NT2/D1 (cell line): ENCODE measurements at regions not wholly inside any gene's neighbourhood (a gene's known extent, or its start where the extent isn't known, plus 50 kb on each side); places are given as distances from the start of the nearest gene placed in this dataset.

Experiments
- DNase-seq: peaks from one replicate; pipeline ENCODE4 v3.0.0-alpha.2; 2011; ENCODE audit warnings: low read depth, low spot score
- H3K27me3 ChIP-seq: 2 replicates; pipeline ENCODE4 v1.6.0; 2011; ENCODE audit warnings: mild to moderate bottlenecking; ENCODE audit not compliant: insufficient read length, insufficient read depth
- H3K36me3 ChIP-seq: 2 replicates; pipeline ENCODE4 v1.6.1; 2011; ENCODE audit warnings: mild to moderate bottlenecking, low read length, mixed read lengths; ENCODE audit not compliant: insufficient read depth, insufficient read length
- H3K4me1 ChIP-seq: 2 replicates; pipeline ENCODE4 v1.5.1; 2011; ENCODE audit not compliant: insufficient read depth, insufficient read length
- H3K4me3 ChIP-seq: 2 replicates; pipeline ENCODE4 v1.5.1; 2011; ENCODE audit warnings: low read depth; ENCODE audit not compliant: insufficient read length
- H3K9ac ChIP-seq: 2 replicates; pipeline ENCODE4 v1.6.0; 2011; ENCODE audit warnings: low read depth; ENCODE audit not compliant: insufficient read length
- H3K9me3 ChIP-seq: 2 replicates; pipeline ENCODE4 v1.5.1; 2011; ENCODE audit warnings: mild to moderate bottlenecking, low read length; ENCODE audit not compliant: insufficient read depth
- SUZ12 ChIP-seq: IDR thresholded peaks from 2 replicates; pipeline ENCODE4 v1.6.1; 2011; ENCODE audit not compliant: insufficient read length, insufficient read depth; ENCODE audit errors: extremely low read depth
- YY1 ChIP-seq: IDR thresholded peaks from 2 replicates; pipeline ENCODE4 v1.6.1; 2011; ENCODE audit not compliant: insufficient read length, insufficient read depth
- ZNF274 ChIP-seq: IDR thresholded peaks from 2 replicates; pipeline ENCODE4 v1.6.1; 2011; ENCODE audit warnings: mild to moderate bottlenecking, low read depth, low read length

- H3K4me1 ChIP-seq, result peaks cover 12% of the 10 kb centered on the region
- H3K27me3 ChIP-seq, result no peaks in the 10 kb centered on the region
- no peak overlapping the region for H3K4me3 ChIP-seq
- H3K9me3 ChIP-seq, result no peaks in the 10 kb centered on the region
- no peak overlapping the region for H3K9ac ChIP-seq
- no peaks in the 10 kb centered on the region for H3K36me3 ChIP-seq
- no peak for DNase-seq
- TF ChIP-seq YY1 (no peak), SUZ12 (no peak), ZNF274 (no peak)
These were observed 78.7 kb upstream of the SNRK start for GRCh38 chr3:43207628-43208085.

DNA sequence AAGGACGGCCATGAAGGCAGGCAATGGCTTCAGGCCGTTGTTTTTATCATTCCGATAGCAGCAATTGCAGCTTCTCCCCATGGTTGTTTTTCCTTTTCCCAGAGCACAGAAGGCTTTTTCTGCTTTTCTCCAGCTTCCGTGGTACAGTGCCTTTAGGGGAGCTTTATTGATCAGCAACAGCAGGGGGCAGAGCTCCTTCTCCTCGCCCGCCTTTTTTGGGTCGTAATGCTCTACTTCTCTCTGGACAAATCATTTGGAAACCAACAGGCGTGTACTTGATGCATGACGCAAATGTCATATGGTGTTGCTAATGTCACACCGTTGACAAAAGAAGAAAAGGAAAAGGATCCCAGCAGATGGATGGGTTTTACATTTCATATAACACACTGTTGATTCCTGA lies 79.7 kb upstream of the SNRK start:
- Histone ChIP-seq H3K4me3 (no peak overlapping the region), H3K4me1 (peaks cover 12% of the 10 kb centered on the region), H3K9ac (no peak overlapping the region), H3K27me3 (no peaks in the 10 kb centered on the region), H3K36me3 (no peaks in the 10 kb centered on the region), H3K9me3 (no peaks in the 10 kb centered on the region)
- no peak for DNase-seq
- no peak for TF ChIP-seq SUZ12
- TF ChIP-seq YY1, result no peak
- no peak for TF ChIP-seq ZNF274

DNA sequence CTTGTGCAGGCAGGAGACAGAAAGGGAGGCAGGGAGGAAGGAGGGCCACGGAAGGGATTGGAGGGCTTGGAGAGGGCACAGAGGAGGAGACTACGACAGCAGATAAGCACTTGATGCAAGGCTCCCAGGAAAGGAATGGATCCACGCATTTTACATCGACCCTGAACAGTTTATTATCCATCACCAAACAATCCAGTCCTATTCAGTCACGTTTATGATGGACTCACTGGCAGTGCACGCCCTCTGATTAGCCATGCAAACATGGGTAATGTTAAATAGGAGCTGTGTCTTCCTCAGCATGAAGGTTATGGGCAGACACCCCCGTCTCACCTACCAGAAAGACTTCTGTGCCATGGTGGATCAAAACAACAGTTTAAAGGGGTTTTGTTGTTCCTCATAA lies 80.2 kb upstream of the SNRK start:
- DNase-seq, result no peak
- TF ChIP-seq YY1, result no peak
- no peak for TF ChIP-seq ZNF274
- no peak for TF ChIP-seq SUZ12
- peaks cover 12% of the 10 kb centered on the region for H3K4me1 ChIP-seq
- H3K9ac ChIP-seq, result no peak overlapping the region
- H3K4me3 ChIP-seq, result no peak overlapping the region
- no peaks in the 10 kb centered on the region for H3K9me3 ChIP-seq
- no peaks in the 10 kb centered on the region for H3K27me3 ChIP-seq
- no peaks in the 10 kb centered on the region for H3K36me3 ChIP-seq

- Histone ChIP-seq H3K9me3 (no peaks in the 10 kb centered on the region), H3K4me3 (no peak overlapping the region), H3K9ac (no peak overlapping the region), H3K4me1 (peaks cover 12% of the 10 kb centered on the region), H3K27me3 (no peaks in the 10 kb centered on the region), H3K36me3 (no peaks in the 10 kb centered on the region)
- TF ChIP-seq YY1 (no peak), ZNF274 (no peak), SUZ12 (no peak)
- no peak for DNase-seq
These were observed 83.3 kb upstream of the SNRK start for GRCh38 chr3:43203022-43203421.

GRCh38 chr3:43201581-43201980 lies 84.8 kb upstream of the SNRK start:
- no peak for DNase-seq
- TF ChIP-seq YY1, result no peak
- no peak for TF ChIP-seq SUZ12
- no peak for TF ChIP-seq ZNF274
- Histone ChIP-seq H3K9ac (no peak overlapping the region), H3K36me3 (no peaks in the 10 kb centered on the region), H3K4me1 (peaks cover 9% of the 10 kb centered on the region), H3K4me3 (no peak overlapping the region), H3K27me3 (no peaks in the 10 kb centered on the region), H3K9me3 (no peaks in the 10 kb centered on the region)

GRCh38 chr3:43199645-43200306 lies 86.6 kb upstream of the SNRK start:
- no peak overlapping the region for H3K4me3 ChIP-seq

DNA sequence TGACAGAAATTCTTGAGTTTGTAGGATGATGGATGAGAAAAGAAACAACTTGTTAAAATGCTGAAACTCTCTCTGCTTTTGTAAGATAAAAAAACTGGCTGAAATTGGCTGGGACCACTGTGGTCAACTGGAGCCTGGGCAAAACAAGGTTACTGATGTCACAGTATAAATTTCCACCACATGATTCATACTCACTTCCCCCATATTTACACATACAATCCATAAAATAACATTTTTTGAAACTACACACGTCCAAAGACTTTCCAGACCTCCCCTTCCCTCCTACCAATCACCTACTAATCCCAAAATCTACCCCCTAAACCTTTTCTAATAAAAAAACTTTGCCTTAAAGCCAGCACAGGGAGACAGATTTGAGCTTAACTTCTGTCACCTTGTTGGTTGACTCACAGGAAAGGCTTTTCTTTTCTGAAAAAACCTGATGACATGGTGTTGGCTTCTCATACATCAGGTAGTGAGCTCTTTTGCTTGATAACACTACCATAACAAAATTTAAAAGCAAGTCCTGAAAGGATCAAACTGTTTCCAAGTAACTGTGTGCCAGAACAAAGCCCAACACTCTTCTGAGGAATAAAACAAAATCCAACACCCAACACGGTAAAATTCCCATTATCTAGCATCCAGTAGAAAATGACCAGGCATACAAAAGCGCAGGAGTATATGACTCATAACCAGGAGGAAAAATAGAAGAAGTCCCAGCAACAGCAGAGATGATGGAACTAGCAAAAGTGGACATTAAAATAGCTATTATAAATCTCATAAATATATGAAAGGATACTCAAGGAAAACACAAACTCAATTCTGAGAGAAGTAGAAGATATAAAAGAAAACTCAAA lies 87.3 kb upstream of the SNRK start:
- no peak for TF ChIP-seq ZNF274
- no peak for TF ChIP-seq YY1
- no peak for TF ChIP-seq SUZ12
- no peak overlapping the region for H3K4me3 ChIP-seq
- H3K27me3 ChIP-seq, result no peaks in the 10 kb centered on the region
- peaks cover 4% of the 10 kb centered on the region for H3K4me1 ChIP-seq
- no peak overlapping the region for H3K9ac ChIP-seq
- H3K9me3 ChIP-seq, result no peaks in the 10 kb centered on the region
- no peak for DNase-seq
- no peaks in the 10 kb centered on the region for H3K36me3 ChIP-seq

More at GRCh38 chr3:43199645-43200306, 86.6 kb upstream of the SNRK start:
- no peak overlapping the region for H3K9ac ChIP-seq
- no peak for DNase-seq
- peaks cover 4% of the 10 kb centered on the region for H3K4me1 ChIP-seq
- H3K9me3 ChIP-seq, result no peaks in the 10 kb centered on the region
- no peaks in the 10 kb centered on the region for H3K36me3 ChIP-seq
- H3K27me3 ChIP-seq, result no peaks in the 10 kb centered on the region
- TF ChIP-seq YY1 (no peak), ZNF274 (no peak), SUZ12 (no peak)
